HG02678 (cell line): ENCODE measurements at regions not wholly inside any gene's neighbourhood (a gene's known extent, or its start where the extent isn't known, plus 50 kb on each side); places are given as distances from the start of the nearest gene placed in this dataset.

Source experiments
- ATAC-seq: cut with Tn5 transposase; IDR thresholded peaks from one replicate; pipeline ENCODE4 v1.9.1; 2021; ENCODE audit warnings: mild to moderate bottlenecking, moderate library complexity; ENCODE audit not compliant: unreplicated experiment

DNA sequence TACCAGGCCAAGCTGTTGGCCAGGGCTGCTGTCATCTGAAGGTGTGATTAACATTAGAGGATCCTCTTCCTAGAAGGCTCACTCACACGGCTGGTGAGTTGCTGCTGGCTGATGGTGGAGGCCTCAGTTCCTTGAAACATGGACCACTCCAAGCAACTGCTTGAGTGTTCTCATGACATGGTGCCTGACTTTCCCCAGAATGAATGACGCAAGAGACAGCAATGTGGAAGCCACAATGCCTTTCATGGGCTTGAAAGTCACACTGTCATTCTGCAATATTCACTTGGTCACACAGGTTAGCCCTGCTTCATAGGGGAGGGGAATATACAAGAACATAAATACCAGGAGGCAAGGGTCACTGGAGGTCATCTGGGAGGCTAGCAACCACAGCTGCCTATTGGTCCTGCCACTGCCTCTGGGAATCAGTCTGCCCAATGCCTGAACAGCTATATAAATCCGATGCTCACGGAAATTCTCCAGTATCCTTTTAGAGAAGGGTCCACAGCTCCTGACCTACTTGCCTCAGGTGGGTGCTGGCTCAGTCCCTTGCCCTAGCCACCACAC, 97.1 kb upstream of the MAML3 start:
- no peak for ATAC-seq

DNA sequence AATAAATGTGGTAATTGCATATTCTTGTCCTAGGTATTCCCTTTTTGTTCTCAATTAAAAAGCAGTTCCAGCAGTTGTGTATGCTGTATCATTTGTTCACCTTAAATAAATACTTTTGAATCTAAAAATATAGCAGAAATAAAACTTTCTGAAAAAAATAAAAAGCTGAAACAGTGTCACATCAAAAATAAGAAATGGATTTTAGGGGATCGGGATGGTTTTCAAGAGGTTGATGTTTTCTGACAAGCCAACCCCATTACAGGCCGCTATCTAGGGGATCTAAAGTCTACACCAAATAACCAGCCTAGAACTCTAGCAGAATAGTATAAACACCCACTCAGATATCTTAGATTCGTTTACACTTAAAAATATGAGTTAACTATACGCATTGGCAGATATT, 95.4 kb upstream of the MAML3 start:
- no peak for ATAC-seq

DNA sequence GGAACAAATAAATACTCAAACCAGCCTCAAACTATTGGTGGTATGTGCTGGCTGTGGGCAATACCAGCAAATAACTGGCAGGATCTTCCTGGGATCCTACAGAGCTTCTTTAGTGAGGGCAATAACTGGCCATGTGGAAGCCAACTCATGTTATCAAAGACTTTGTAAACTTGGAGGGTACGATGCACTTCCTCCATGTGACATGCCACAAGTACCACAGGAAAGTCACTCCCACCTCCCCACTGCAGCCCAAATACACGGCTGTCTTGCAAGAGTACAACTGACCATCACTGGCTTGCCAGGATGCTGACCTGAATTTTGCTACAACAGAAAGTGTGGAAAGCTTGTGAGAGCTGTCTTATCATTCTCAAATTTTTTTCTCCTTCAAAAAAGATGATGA, 93.3 kb upstream of the MAML3 start:
- no peak for ATAC-seq

- ATAC-seq, result no peak
Measured at GRCh38 chr4:140246216-140246615, 92.2 kb upstream of the MAML3 start.

GRCh38 chr4:140244328-140244727, 90.3 kb upstream of the MAML3 start:
- ATAC-seq, result no peak

- peak; percentile 81 for ATAC-seq
Measured at GRCh38 chr4:140243278-140243753, 89.3 kb upstream of the MAML3 start.

DNA sequence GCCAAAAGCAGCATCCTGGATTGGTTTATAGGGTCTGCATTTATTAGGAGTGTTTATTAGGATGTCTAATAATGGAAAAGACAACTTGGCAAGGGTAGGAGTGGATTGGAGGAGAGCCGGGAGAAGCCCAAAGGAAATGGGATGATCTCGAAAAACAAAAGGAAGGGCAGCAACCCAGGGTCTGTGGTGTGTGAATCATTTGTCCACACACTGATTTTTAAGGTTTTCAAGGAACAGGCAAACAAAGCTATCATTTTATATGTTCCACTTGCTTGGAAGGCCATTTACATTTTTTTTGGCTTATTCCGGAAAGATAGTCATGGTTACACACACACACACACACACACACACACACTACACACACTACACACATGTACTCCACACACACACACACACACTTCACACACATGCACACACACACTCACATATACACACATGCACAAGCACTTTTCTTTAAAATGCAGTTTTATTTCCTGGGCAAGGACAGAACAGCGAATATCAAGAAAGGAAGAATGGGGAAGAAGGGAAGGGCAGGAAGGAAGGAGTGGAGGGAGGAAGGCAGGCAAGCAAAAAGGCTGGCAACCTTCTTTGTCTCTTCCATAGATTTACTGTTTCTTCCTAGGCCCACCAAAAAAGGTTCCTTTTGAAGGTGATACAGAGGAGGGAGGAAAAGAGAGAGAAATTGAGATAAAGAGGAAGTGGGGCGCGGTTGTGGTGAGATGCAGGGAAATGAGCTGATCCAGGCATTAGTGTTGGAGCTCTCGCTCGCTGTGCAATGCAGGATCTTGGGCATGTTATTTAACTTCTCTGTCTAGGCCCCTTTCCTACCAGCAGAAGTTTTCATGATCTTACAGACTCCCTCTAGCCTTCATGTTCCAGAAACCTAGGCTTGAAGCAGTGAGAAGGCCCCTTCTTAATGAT, 88.6 kb upstream of the MAML3 start:
- peak; percentile 60 for ATAC-seq

GRCh38 chr4:140240237-140240636, 86.3 kb upstream of the MAML3 start:
- no peak for ATAC-seq

DNA sequence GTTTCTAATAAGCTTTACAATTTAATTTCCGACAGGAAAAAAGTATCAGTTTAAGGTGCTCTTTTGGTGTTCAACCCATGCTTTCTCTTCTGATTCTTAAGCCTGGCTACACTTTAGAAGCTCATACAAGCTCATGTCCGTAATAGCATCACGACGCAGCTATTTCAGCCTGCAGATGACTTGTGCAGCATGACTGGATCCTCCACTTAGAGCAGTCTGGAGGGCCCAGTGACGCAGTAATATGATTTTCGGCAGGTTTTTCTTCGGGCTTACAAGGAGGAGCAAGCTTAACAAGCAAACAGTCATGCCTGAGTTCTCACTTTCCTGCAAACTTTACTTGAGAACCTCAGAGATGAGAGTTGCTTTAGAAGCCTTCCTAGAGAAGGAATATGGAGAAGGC, 85.3 kb upstream of the MAML3 start:
- no peak for ATAC-seq

GRCh38 chr4:140238351-140239056, 84.5 kb upstream of the MAML3 start:
- ATAC-seq, result no peak

- no peak for ATAC-seq
Measured at GRCh38 chr4:140237616-140238350, 83.8 kb upstream of the MAML3 start.

GRCh38 chr4:140236654-140237169, 82.7 kb upstream of the MAML3 start:
- ATAC-seq, result no peak

DNA sequence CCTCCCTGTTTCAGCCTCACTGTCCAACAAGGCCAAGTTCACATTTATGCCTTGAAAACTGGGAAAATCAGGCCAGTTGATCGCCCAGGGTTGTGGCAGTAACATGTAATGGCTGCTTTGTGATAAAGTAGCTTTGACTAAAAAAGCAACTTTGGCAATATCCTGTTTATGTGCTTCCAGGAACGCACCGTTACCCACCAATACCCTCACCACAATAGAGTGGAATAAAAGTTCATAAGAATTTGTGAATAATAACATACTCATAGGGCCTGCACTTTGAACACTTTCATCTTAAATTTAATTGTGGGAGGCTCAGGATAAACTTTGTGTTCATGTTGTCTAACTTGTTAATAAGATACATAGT, 80.7 kb upstream of the MAML3 start:
- no peak for ATAC-seq

DNA sequence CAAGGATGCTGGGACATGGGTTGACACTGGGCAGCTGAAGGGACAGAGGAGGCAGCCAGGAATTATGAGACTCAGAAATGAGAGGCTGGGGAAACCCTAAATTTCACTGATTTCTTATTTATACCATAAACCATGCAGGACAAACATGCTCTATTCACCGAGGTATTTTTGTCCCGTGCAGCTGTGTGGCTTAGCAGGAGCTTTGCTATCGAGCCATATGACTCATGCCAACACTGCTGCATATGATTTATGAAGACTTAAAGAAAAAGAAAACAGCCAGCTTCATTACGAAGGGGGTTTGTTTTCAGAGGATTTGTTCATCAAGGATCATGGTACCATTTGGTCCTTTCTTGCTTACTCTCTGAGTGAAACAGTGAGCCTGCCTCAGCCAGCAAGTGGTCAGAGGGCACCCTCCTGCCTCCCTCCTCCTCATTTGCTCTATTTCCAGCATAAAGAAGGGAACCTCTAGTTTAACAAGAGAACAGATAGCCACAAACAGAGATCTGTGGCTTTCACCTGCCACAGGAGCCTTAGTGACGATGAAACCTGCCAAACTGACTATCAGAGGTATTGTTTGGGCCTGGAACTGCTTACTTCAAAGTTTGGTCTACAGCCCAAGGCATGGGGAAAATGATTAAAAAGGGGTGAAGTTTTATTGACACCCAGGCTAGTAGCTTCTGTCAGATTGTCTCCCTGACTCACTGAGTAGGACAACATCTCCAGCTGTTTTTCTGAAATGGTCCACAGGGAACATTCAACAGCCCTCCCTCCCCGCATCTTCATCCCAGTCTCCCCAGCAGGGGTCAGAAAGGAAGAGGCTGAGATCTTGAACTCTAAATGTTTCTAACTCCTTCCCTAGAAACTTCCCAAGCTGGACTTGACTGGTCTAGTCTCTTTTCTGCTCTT, 80.1 kb upstream of the MAML3 start:
- ATAC-seq, result no peak

DNA sequence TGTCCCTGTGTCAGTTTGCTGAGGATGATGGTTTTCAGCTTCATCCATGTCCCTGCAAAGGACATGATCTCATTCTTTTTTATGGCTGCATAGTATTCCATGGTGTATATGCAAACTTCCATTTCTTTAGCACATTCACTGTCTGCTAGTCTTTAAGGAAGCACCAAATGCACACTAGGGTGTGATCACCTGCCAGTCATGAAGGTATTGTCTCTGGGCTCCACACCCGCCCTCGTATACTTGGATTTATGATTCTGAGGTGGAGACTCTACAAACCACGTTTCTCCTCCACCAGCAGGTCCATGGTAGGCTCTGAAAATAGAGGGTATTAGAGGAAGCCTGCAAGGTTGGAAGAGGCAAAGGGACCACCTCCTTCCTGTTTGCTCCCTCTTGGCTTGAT, 75.9 kb upstream of the MAML3 start:
- ATAC-seq, result no peak

DNA sequence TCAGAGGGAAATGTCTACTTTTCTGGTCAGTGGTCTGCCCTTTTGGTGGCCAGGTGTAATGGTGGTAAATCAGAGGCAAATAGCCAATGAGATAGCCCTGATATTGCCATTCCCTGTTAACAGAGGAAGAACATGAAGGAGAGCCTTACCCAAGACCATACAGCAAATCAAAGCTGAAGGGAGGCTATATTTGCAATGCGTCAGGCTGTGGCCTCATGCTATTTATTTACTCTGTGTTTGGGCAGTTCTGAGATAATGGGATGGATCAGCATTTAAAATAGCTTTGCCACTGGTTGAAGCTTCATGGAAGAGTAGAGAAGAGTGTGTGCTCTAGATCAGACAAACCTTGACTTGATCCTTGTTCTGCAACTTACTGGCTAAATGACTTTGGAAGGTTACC, 73.3 kb upstream of the MAML3 start:
- ATAC-seq, result no peak

DNA sequence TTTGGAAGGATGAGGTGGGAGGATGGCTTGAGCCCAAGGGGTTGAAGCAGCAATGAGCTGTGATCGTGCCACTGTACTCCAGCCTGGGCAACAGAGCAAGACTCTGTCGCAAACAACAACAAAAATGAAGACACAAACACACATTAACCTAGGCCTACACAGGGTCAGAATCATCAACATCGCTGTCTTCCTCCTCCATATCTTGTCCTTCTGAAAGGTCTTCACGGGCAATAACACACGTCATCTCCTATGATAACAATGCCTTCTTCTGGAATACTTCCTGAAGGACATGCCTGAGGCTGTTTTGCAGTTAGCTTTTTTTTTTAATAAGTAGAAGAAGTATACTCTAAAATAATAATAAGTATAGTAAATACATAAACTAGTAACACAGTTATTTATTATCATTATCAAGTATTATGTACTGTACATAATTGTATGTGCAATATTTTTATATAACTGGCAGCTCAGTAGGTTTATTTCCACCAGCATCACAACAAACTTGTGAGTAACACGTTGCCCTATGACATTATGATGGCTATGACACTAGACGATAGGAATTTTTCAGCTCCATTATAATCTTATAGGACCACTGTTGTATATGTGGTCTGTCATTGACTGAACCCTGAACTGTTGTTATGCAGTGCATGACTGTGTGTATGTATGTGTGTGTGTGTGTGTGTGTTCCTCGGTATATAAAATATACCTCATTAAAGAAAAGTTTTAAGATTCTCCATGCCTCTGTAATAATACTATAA, 69.2 kb upstream of the MAML3 start:
- no peak for ATAC-seq

GRCh38 chr4:140222171-140222570, 68.2 kb upstream of the MAML3 start:
- no peak for ATAC-seq

GRCh38 chr4:140220058-140220457, 66.1 kb upstream of the MAML3 start:
- no peak for ATAC-seq
